GM13977 (cell line): ENCODE measurements at regions not wholly inside any gene's neighbourhood (a gene's known extent, or its start where the extent isn't known, plus 50 kb on each side); places are given as distances from the start of the nearest gene placed in this dataset.

Source experiments
- DNase-seq: peaks from one replicate; pipeline ENCODE4 v3.0.0; 2012; ENCODE audit warnings: low spot score
- CTCF ChIP-seq: IDR thresholded peaks from 2 replicates; pipeline ENCODE4 v1.5.1; 2012; ENCODE audit warnings: mild to moderate bottlenecking, control low read depth; ENCODE audit not compliant: insufficient read depth; ENCODE audit errors: extremely low read depth, missing control alignments
- in situ Hi-C: fragments of 300-500 bp; cut with MboI; formaldehyde crosslinking; loops from one replicate; pipeline ENCODE4 v1.12.0; 2022; ENCODE audit warnings: low sequenced_read_pairs, low pct_unique_long_range_greater_than_20kb, mixed read lengths, inconsistent platforms; ENCODE audit not compliant: unreplicated experiment

- no peak for TF ChIP-seq CTCF
- DNase-seq = no peak
- in situ Hi-C loops = no loop called here
These were observed 63.8 kb downstream of the MRPL46 start for GRCh38 chr15:88403351-88403791.

DNA sequence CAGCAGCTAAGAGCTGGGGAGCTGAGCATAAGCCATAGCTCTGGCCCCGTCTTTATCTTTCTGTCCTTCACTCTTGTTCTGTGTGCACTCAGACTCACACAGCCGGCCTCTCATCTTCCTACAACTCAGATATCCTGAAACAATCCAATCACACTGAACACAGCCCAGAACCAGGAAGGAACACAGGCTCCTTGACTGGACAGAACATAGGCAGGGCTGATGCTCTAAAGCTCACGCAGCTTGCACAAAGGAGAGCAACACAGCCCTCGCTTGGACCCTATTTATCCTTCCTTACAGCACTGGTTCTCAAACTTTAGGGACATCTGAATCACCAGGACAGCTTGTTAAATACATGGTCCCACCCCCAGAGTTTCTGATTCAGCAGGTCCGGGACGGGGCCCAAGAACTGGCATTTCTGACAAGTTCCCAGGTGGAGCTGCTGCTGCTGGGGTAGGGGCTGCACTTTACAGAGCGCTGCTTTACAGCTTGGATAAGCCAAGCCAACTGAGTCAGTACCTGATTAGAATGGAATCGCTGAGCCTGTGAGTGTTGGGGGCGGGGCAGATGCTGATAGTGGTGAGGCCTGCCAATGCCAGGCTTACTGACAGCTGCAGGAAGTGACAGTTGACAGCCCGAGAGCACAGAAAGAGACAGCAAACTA is 65.1 kb downstream of the MRPL46 start:
- in situ Hi-C loops = no loop called here
- DNase-seq = no peak
- TF ChIP-seq CTCF = no peak

DNA sequence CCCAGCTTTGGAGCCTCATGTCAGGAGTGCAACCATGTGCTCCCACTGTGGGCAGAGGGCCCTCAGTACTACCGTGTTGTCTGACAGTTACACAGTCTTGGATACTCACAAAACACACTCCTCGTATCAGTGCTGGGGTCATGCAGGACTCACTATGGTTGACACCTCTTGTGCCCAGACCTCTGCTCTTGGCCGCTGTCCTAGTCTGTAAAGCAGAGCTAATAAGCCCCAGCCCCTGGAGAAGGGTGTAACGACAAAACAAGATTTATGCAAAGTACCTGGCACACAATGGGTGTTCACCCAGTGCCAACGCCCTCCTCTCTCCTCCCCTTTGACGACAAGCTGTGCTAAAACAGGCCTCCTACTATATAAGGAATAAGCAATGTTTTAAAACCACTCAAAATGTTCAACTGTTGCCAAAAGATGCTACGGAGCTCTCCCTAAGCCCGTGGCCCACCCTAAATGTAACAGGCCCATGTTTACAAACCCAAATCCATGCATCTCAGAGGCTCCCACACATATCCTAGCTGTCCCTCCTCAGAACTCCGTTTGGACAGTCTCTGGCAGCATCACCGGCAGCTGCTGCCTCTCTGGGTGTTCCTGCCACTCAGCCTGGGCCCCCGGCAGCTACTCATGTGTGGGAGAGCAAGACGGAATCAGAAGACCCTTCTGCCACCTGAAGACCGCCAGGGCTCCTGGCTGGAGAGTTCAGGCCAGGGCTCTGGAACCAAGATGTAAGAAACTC is 65.8 kb downstream of the MRPL46 start:
- TF ChIP-seq CTCF = no peak
- in situ Hi-C loops = no loop called here
- DNase-seq = no peak

GRCh38 chr15:88400591-88401250 is 66.5 kb downstream of the MRPL46 start:
- in situ Hi-C loops = no loop called here
- DNase-seq = no peak
- no peak for TF ChIP-seq CTCF

DNA sequence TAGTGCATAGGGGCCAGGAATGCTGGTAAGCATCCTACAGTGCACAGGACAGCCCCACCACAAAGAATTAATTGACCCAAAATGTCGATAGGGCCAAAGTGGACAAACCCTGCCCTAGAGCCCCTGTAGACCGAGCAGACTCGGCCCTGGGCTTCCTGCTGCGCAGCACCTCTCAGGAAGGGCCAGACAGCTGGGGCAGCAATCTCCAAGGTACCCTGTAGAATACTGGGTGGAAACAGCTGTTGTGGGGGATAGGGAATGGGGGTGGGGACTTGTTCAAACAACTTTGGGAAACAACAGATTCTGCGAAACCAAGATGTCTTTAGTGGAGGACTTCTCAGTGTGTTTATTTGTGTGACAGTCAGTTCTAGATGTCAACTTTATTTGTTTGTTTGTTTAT is 67.1 kb downstream of the MRPL46 start:
- in situ Hi-C loops = no loop called here
- TF ChIP-seq CTCF = no peak
- no peak for DNase-seq

- no peak for TF ChIP-seq CTCF
- no peak for DNase-seq
- in situ Hi-C loops = no loop called here
These were observed 68.0 kb downstream of the MRPL46 start for GRCh38 chr15:88399021-88399685.
